Upper lobe of left lung (tissue), 4 donors: ENCODE measurements at regions not wholly inside any gene's neighbourhood (a gene's known extent, or its start where the extent isn't known, plus 50 kb on each side); places are given as distances from the start of the nearest gene placed in this dataset.

Experiments
- POLR2A ChIP-seq, 4 donors: fragments of 450-650 bp; IDR thresholded peaks; one replicate each; pipeline ENCODE4 v1.5.1; 2016 to 2017; ENCODE audit warnings: antibody characterized with exemption in 4 of 4, mild to moderate bottlenecking in 2 of 4
- TF ChIP-seq, protein P1 (sequence below), 6 experiments: fragments of 450-650 bp in 4 of 6; fragments of 200-600 bp in 2 of 6; sonication (generic) in 2 of 6; IDR thresholded peaks; one replicate each; pipeline ENCODE4 v1.5.1; 2016 to 2019; ENCODE audit warnings: antibody characterized with exemption in 6 of 6

DNA sequence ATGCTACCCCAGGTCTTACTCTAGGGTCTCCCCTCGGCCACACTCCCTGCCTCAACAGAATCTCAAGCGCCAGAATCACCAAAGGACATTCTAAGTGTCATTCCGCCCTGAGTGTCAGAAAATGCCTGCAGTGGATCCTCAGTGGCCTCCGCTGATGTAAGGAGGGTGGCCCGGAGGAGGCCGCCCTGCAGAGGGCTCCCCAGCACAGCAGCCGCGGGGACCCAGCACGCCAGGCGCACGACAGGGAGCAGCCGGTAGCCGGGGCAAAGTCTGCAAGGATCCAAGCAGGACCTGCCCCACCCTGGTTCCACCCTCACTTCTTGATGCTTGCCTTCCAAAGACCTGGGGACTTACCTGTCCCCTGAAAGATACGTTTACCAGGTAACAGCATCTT, 54.2 kb upstream of the ID2 start:
- TF ChIP-seq, protein P1, sequence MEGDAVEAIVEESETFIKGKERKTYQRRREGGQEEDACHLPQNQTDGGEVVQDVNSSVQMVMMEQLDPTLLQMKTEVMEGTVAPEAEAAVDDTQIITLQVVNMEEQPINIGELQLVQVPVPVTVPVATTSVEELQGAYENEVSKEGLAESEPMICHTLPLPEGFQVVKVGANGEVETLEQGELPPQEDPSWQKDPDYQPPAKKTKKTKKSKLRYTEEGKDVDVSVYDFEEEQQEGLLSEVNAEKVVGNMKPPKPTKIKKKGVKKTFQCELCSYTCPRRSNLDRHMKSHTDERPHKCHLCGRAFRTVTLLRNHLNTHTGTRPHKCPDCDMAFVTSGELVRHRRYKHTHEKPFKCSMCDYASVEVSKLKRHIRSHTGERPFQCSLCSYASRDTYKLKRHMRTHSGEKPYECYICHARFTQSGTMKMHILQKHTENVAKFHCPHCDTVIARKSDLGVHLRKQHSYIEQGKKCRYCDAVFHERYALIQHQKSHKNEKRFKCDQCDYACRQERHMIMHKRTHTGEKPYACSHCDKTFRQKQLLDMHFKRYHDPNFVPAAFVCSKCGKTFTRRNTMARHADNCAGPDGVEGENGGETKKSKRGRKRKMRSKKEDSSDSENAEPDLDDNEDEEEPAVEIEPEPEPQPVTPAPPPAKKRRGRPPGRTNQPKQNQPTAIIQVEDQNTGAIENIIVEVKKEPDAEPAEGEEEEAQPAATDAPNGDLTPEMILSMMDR (IDR thresholded peaks at IDR 0.05): no peak
- no peak for TF ChIP-seq POLR2A (IDR thresholded peaks at IDR 0.05)
